ENCODE measurements at regions not wholly inside any gene's neighbourhood (a gene's known extent, or its start where the extent isn't known, plus 50 kb on each side); places are given as distances from the start of the nearest gene placed in this dataset.
A peak's percentile ranks its signal among the peaks of the same experiment; 100 is the strongest.

GRCh38 chr3:40701016-40701588 is 176.3 kb downstream of the ZNF621 start:
- Mint-ChIP-seq H3K4me3 (no peak overlapping the region), H3K36me3 (ENCODE audit: low read depth) (no peaks in the 10 kb centered on the region), H3K27ac (no peak overlapping the region), H3K4me1 (no peaks in the 10 kb centered on the region), H3K27me3 (peaks cover 2% of the 10 kb centered on the region), H3K9me3 (peaks cover 4% of the 10 kb centered on the region)
- no peak for DNase-seq
- ATAC-seq: no peak

- DNase-seq (no peak), ATAC-seq (no peak)
- no peaks in the 10 kb centered on the region for H3K4me1 Mint-ChIP-seq
- peaks cover 4% of the 10 kb centered on the region for H3K9me3 Mint-ChIP-seq
- H3K27me3 Mint-ChIP-seq: peaks cover under 1% of the 10 kb centered on the region
- H3K27ac Mint-ChIP-seq: no peak overlapping the region
- H3K4me3 Mint-ChIP-seq: no peak overlapping the region
- H3K36me3 Mint-ChIP-seq (ENCODE audit: low read depth): no peaks in the 10 kb centered on the region
Observed at GRCh38 chr3:40704224-40704623, 179.5 kb downstream of the ZNF621 start.

GRCh38 chr3:40705663-40706062 is 180.9 kb downstream of the ZNF621 start:
- Mint-ChIP-seq H3K27ac (no peak overlapping the region), H3K4me3 (no peak overlapping the region), H3K36me3 (ENCODE audit: low read depth) (no peaks in the 10 kb centered on the region), H3K27me3 (peaks cover 2% of the 10 kb centered on the region), H3K9me3 (no peaks in the 10 kb centered on the region), H3K4me1 (no peaks in the 10 kb centered on the region)
- no peak for ATAC-seq
- no peak for DNase-seq

- DNase-seq (no peak), ATAC-seq (no peak)
- no peak overlapping the region for H3K27ac Mint-ChIP-seq
- peaks cover 16% of the 10 kb centered on the region for H3K4me1 Mint-ChIP-seq
- peaks cover 19% of the 10 kb centered on the region for H3K27me3 Mint-ChIP-seq
- no peaks in the 10 kb centered on the region for H3K9me3 Mint-ChIP-seq
- no peaks in the 10 kb centered on the region for H3K36me3 Mint-ChIP-seq (ENCODE audit: low read depth)
- no peak overlapping the region for H3K4me3 Mint-ChIP-seq
Observed at GRCh38 chr3:40713306-40713705, 188.5 kb downstream of the ZNF621 start.

- peaks cover 19% of the 10 kb centered on the region for H3K27me3 Mint-ChIP-seq
- H3K27ac Mint-ChIP-seq: no peak overlapping the region
- ATAC-seq: no peak
- no peak overlapping the region for H3K4me3 Mint-ChIP-seq
- no peaks in the 10 kb centered on the region for H3K9me3 Mint-ChIP-seq
- H3K36me3 Mint-ChIP-seq (ENCODE audit: low read depth): no peaks in the 10 kb centered on the region
- no peak for DNase-seq
- peaks cover 18% of the 10 kb centered on the region for H3K4me1 Mint-ChIP-seq
Observed at GRCh38 chr3:40713795-40714194, 189.0 kb downstream of the ZNF621 start.

GRCh38 chr3:40714771-40715345 is 190.1 kb downstream of the ZNF621 start:
- H3K27me3 Mint-ChIP-seq: peaks cover 19% of the 10 kb centered on the region
- H3K27ac Mint-ChIP-seq: no peak overlapping the region
- peaks cover 20% of the 10 kb centered on the region for H3K4me1 Mint-ChIP-seq
- no peak overlapping the region for H3K4me3 Mint-ChIP-seq
- H3K36me3 Mint-ChIP-seq (ENCODE audit: low read depth): no peaks in the 10 kb centered on the region
- ATAC-seq (no peak), DNase-seq (no peak)
- no peaks in the 10 kb centered on the region for H3K9me3 Mint-ChIP-seq

- no peak overlapping the region for H3K27ac Mint-ChIP-seq
- H3K9me3 Mint-ChIP-seq: no peaks in the 10 kb centered on the region
- H3K4me3 Mint-ChIP-seq: no peak overlapping the region
- no peaks in the 10 kb centered on the region for H3K36me3 Mint-ChIP-seq (ENCODE audit: low read depth)
- H3K27me3 Mint-ChIP-seq: peaks cover 18% of the 10 kb centered on the region
- peaks cover 20% of the 10 kb centered on the region for H3K4me1 Mint-ChIP-seq
- DNase-seq (no peak), ATAC-seq (no peak)
Observed at GRCh38 chr3:40715551-40715950, 190.8 kb downstream of the ZNF621 start.

- H3K4me1 Mint-ChIP-seq: peaks cover 20% of the 10 kb centered on the region
- H3K4me3 Mint-ChIP-seq: no peak overlapping the region
- DNase-seq (no peak), ATAC-seq (no peak)
- H3K36me3 Mint-ChIP-seq (ENCODE audit: low read depth): no peaks in the 10 kb centered on the region
- H3K9me3 Mint-ChIP-seq: no peaks in the 10 kb centered on the region
- H3K27ac Mint-ChIP-seq: no peak overlapping the region
- H3K27me3 Mint-ChIP-seq: peaks cover 13% of the 10 kb centered on the region
Observed at GRCh38 chr3:40717471-40717870, 192.7 kb downstream of the ZNF621 start.

GRCh38 chr3:40718209-40718608 is 193.4 kb downstream of the ZNF621 start:
- peaks cover 20% of the 10 kb centered on the region for H3K4me1 Mint-ChIP-seq
- ATAC-seq (no peak), DNase-seq (no peak)
- peak overlapping the region; percentile 5 for H3K27ac Mint-ChIP-seq
- H3K36me3 Mint-ChIP-seq (ENCODE audit: low read depth): no peaks in the 10 kb centered on the region
- no peaks in the 10 kb centered on the region for H3K9me3 Mint-ChIP-seq
- peaks cover 14% of the 10 kb centered on the region for H3K27me3 Mint-ChIP-seq
- H3K4me3 Mint-ChIP-seq: no peak overlapping the region

GRCh38 chr3:40718681-40719080 is 193.9 kb downstream of the ZNF621 start:
- Mint-ChIP-seq H3K4me1 (peaks cover 17% of the 10 kb centered on the region), H3K27ac (peak overlapping the region; percentile 5), H3K27me3 (peaks cover 10% of the 10 kb centered on the region), H3K9me3 (no peaks in the 10 kb centered on the region), H3K4me3 (no peak overlapping the region), H3K36me3 (ENCODE audit: low read depth) (no peaks in the 10 kb centered on the region)
- DNase-seq (no peak), ATAC-seq (no peak)

- ATAC-seq (no peak), DNase-seq (no peak)
- Mint-ChIP-seq H3K27me3 (peaks cover 8% of the 10 kb centered on the region), H3K4me1 (peaks cover 11% of the 10 kb centered on the region), H3K9me3 (no peaks in the 10 kb centered on the region), H3K4me3 (no peak overlapping the region), H3K36me3 (ENCODE audit: low read depth) (no peaks in the 10 kb centered on the region), H3K27ac (no peak overlapping the region)
Observed at GRCh38 chr3:40719660-40720287, 195.0 kb downstream of the ZNF621 start.

GRCh38 chr3:40720341-40720740 is 195.6 kb downstream of the ZNF621 start:
- no peak overlapping the region for H3K4me3 Mint-ChIP-seq
- H3K4me1 Mint-ChIP-seq: peaks cover 6% of the 10 kb centered on the region
- ATAC-seq (no peak), DNase-seq (no peak)
- no peaks in the 10 kb centered on the region for H3K9me3 Mint-ChIP-seq
- peaks cover 3% of the 10 kb centered on the region for H3K27me3 Mint-ChIP-seq
- H3K27ac Mint-ChIP-seq: no peak overlapping the region
- H3K36me3 Mint-ChIP-seq (ENCODE audit: low read depth): no peaks in the 10 kb centered on the region

- Mint-ChIP-seq H3K9me3 (no peaks in the 10 kb centered on the region), H3K27me3 (peaks cover 2% of the 10 kb centered on the region), H3K27ac (no peak overlapping the region), H3K4me3 (no peak overlapping the region), H3K4me1 (peaks cover 5% of the 10 kb centered on the region), H3K36me3 (ENCODE audit: low read depth) (no peaks in the 10 kb centered on the region)
- no peak for ATAC-seq
- no peak for DNase-seq
Observed at GRCh38 chr3:40720863-40721262, 196.1 kb downstream of the ZNF621 start.

- H3K27ac Mint-ChIP-seq: no peak overlapping the region
- H3K9me3 Mint-ChIP-seq: no peaks in the 10 kb centered on the region
- peaks cover 5% of the 10 kb centered on the region for H3K4me1 Mint-ChIP-seq
- ATAC-seq (no peak), DNase-seq (no peak)
- H3K36me3 Mint-ChIP-seq (ENCODE audit: low read depth): no peaks in the 10 kb centered on the region
- peaks cover 2% of the 10 kb centered on the region for H3K27me3 Mint-ChIP-seq
- H3K4me3 Mint-ChIP-seq: no peak overlapping the region
Observed at GRCh38 chr3:40723083-40723660, 198.4 kb downstream of the ZNF621 start.

GRCh38 chr3:40725031-40725430 is 200.3 kb downstream of the ZNF621 start:
- DNase-seq: no peak
- no peaks in the 10 kb centered on the region for H3K4me1 Mint-ChIP-seq
- H3K4me3 Mint-ChIP-seq: no peak overlapping the region
- H3K36me3 Mint-ChIP-seq (ENCODE audit: low read depth): no peaks in the 10 kb centered on the region
- peaks cover 5% of the 10 kb centered on the region for H3K27me3 Mint-ChIP-seq
- no peak for ATAC-seq
- peaks cover 13% of the 10 kb centered on the region for H3K9me3 Mint-ChIP-seq
- no peak overlapping the region for H3K27ac Mint-ChIP-seq

Data from activated naive CD8-positive, alpha-beta T cell treated with anti-CD3 and anti-CD28 coated beads, Interleukin-2, amount 50 U/mL, for 24 hours (primary cell).